ENCODE measurements at regions not wholly inside any gene's neighbourhood (a gene's known extent, or its start where the extent isn't known, plus 50 kb on each side); places are given as distances from the start of the nearest gene placed in this dataset.

GRCh38 chr18:42185486-42185885, 230.5 kb downstream of the PIK3C3 start:
- Histone ChIP-seq H3K4me3 (replicated peaks in 1 of 4; ENCODE audit: control extremely low read depth in 1 of 4, insufficient read depth in 1 of 4, low read depth in 3 of 4, low read length in 4 of 4) (no peak overlapping the region), H3K27ac (ENCODE audit: insufficient read depth, low read length) (no peak overlapping the region), H3K9me3 (ENCODE audit: control insufficient read depth, insufficient read depth, low read depth, low read length) (no peaks in the 10 kb centered on the region), H3K4me2 (ENCODE audit: extremely low read depth, insufficient read depth, low read length) (no peak overlapping the region), H3K4me1 (ENCODE audit: control insufficient read depth, extremely low read depth, insufficient read depth, low read length) (no peaks in the 10 kb centered on the region), H3K79me2 (ENCODE audit: control insufficient read depth, insufficient read depth, low read length) (no peaks in the 10 kb centered on the region), H3K36me3 (ENCODE audit: control insufficient read depth, insufficient read depth, low read length) (no peaks in the 10 kb centered on the region), H2AFZ (ENCODE audit: low read length) (no peak overlapping the region), H3K9ac (ENCODE audit: insufficient read depth, low read length) (no peak overlapping the region), H4K20me1 (ENCODE audit: control insufficient read depth, extremely low read depth, insufficient read depth, low read length) (no peaks in the 10 kb centered on the region), H3K27me3 (ENCODE audit: control insufficient read depth, insufficient read depth, low read length) (no peaks in the 10 kb centered on the region)
- no peak for DNase-seq (ENCODE audit: low read depth in 2 of 2)
- TF ChIP-seq EZH2 (IDR thresholded peaks at IDR 0.05; ENCODE audit: low read length, missing control alignments) (no peak), CTCF (conservative IDR thresholded peaks at IDR 0.05 in 1 of 2, IDR thresholded peaks at IDR 0.05 in 1 of 2; ENCODE audit: low read depth in 1 of 2, low read length in 2 of 2) (no peak)

GRCh38 chr18:42187611-42188380, 232.8 kb downstream of the PIK3C3 start:
- Histone ChIP-seq H3K79me2 (ENCODE audit: control insufficient read depth, insufficient read depth, low read length) (no peaks in the 10 kb centered on the region), H3K36me3 (ENCODE audit: control insufficient read depth, insufficient read depth, low read length) (no peaks in the 10 kb centered on the region), H2AFZ (ENCODE audit: low read length) (no peak overlapping the region), H3K9me3 (ENCODE audit: control insufficient read depth, insufficient read depth, low read depth, low read length) (no peaks in the 10 kb centered on the region), H3K27me3 (ENCODE audit: control insufficient read depth, insufficient read depth, low read length) (no peaks in the 10 kb centered on the region), H3K4me3 (replicated peaks in 1 of 4; ENCODE audit: control extremely low read depth in 1 of 4, insufficient read depth in 1 of 4, low read depth in 3 of 4, low read length in 4 of 4) (no peak overlapping the region), H3K4me1 (ENCODE audit: control insufficient read depth, extremely low read depth, insufficient read depth, low read length) (no peaks in the 10 kb centered on the region), H3K4me2 (ENCODE audit: extremely low read depth, insufficient read depth, low read length) (no peak overlapping the region), H3K9ac (ENCODE audit: insufficient read depth, low read length) (no peak overlapping the region), H3K27ac (ENCODE audit: insufficient read depth, low read length) (no peak overlapping the region), H4K20me1 (ENCODE audit: control insufficient read depth, extremely low read depth, insufficient read depth, low read length) (no peaks in the 10 kb centered on the region)
- DNase-seq (ENCODE audit: low read depth in 2 of 2): peak in 1 of 2 donors; percentile 50
- TF ChIP-seq EZH2 (IDR thresholded peaks at IDR 0.05; ENCODE audit: low read length, missing control alignments): no peak
- no peak for TF ChIP-seq CTCF (conservative IDR thresholded peaks at IDR 0.05 in 1 of 2, IDR thresholded peaks at IDR 0.05 in 1 of 2; ENCODE audit: low read depth in 1 of 2, low read length in 2 of 2)

- Histone ChIP-seq H4K20me1 (ENCODE audit: control insufficient read depth, extremely low read depth, insufficient read depth, low read length) (no peaks in the 10 kb centered on the region), H3K27me3 (ENCODE audit: control insufficient read depth, insufficient read depth, low read length) (no peaks in the 10 kb centered on the region), H3K4me1 (ENCODE audit: control insufficient read depth, extremely low read depth, insufficient read depth, low read length) (no peaks in the 10 kb centered on the region), H3K36me3 (ENCODE audit: control insufficient read depth, insufficient read depth, low read length) (no peaks in the 10 kb centered on the region), H3K9ac (ENCODE audit: insufficient read depth, low read length) (no peak overlapping the region), H3K27ac (ENCODE audit: insufficient read depth, low read length) (no peak overlapping the region), H3K9me3 (ENCODE audit: control insufficient read depth, insufficient read depth, low read depth, low read length) (no peaks in the 10 kb centered on the region), H3K79me2 (ENCODE audit: control insufficient read depth, insufficient read depth, low read length) (no peaks in the 10 kb centered on the region), H3K4me3 (replicated peaks in 1 of 4; ENCODE audit: control extremely low read depth in 1 of 4, insufficient read depth in 1 of 4, low read depth in 3 of 4, low read length in 4 of 4) (no peak overlapping the region), H2AFZ (ENCODE audit: low read length) (no peak overlapping the region), H3K4me2 (ENCODE audit: extremely low read depth, insufficient read depth, low read length) (no peak overlapping the region)
- DNase-seq (ENCODE audit: low read depth in 2 of 2): no peak
- TF ChIP-seq EZH2 (IDR thresholded peaks at IDR 0.05; ENCODE audit: low read length, missing control alignments) (no peak), CTCF (conservative IDR thresholded peaks at IDR 0.05 in 1 of 2, IDR thresholded peaks at IDR 0.05 in 1 of 2; ENCODE audit: low read depth in 1 of 2, low read length in 2 of 2) (no peak)
These were observed 235.6 kb downstream of the PIK3C3 start for GRCh38 chr18:42190643-42191042.

Measured in fibroblast of lung (primary cell).